IPS-20b (cell line): ENCODE measurements at regions not wholly inside any gene's neighbourhood (a gene's known extent, or its start where the extent isn't known, plus 50 kb on each side); places are given as distances from the start of the nearest gene placed in this dataset.

Experiments used
- H3K27ac ChIP-seq: one replicate; pipeline ENCODE4 v1.5.1; 2013; ENCODE audit warnings: low read length
- H3K27me3 ChIP-seq: 2 replicates; pipeline ENCODE4 v1.6.1; 2013; ENCODE audit warnings: mild to moderate bottlenecking, low read length, inconsistent platforms; ENCODE audit not compliant: insufficient read depth
- H3K36me3 ChIP-seq: 2 replicates; pipeline ENCODE4 v1.6.1; 2013; ENCODE audit warnings: low read depth, mild to moderate bottlenecking, inconsistent platforms, low read length, moderate library complexity; ENCODE audit not compliant: insufficient read depth
- H3K4me1 ChIP-seq: 2 replicates; pipeline ENCODE4 v1.6.1; 2013; ENCODE audit warnings: mild to moderate bottlenecking, control low read depth, inconsistent platforms, low read length, moderate library complexity; ENCODE audit not compliant: insufficient read depth
- H3K4me3 ChIP-seq: 2 replicates; pipeline ENCODE4 v1.5.1; 2013; ENCODE audit warnings: mild to moderate bottlenecking, low read length, inconsistent platforms
- H3K9ac ChIP-seq: 2 replicates; pipeline ENCODE4 v1.6.1; 2013; ENCODE audit warnings: low read depth, mild to moderate bottlenecking, inconsistent platforms, low read length, moderate library complexity
- H3K9me3 ChIP-seq: 2 replicates; pipeline ENCODE4 v1.6.1; 2013; ENCODE audit warnings: mild to moderate bottlenecking, low read depth, low read length, inconsistent platforms; ENCODE audit not compliant: insufficient read depth

DNA sequence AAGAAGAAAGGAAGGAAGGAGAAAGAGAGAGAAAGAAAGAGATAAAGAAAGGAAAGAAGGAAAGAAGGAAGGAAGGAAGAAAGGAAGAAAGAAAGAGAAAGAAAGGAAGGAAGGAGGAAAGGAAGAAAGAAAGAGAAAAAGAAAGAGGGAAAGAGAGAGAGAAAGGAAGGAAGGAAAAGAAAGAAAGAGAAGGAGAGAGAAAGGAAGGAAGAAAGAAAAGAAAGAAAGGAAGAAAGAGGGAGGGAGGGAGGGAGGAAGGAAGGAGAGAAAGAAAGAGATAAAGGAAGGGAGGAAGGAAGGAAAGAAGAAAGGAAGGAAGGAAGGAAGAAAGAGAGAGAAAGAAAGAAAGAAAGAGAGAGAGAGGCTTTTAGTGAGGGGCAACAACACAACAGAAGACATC is 135.1 kb upstream of the VSTM2B start:
- peaks cover 3% of the 10 kb centered on the region; the same call in 1 of the 2 replicates for H3K27me3 ChIP-seq
- H3K4me1 ChIP-seq, result peaks cover 9% of the 10 kb centered on the region; the same call in 1 of the 2 replicates
- no peaks in the 10 kb centered on the region for H3K36me3 ChIP-seq

DNA sequence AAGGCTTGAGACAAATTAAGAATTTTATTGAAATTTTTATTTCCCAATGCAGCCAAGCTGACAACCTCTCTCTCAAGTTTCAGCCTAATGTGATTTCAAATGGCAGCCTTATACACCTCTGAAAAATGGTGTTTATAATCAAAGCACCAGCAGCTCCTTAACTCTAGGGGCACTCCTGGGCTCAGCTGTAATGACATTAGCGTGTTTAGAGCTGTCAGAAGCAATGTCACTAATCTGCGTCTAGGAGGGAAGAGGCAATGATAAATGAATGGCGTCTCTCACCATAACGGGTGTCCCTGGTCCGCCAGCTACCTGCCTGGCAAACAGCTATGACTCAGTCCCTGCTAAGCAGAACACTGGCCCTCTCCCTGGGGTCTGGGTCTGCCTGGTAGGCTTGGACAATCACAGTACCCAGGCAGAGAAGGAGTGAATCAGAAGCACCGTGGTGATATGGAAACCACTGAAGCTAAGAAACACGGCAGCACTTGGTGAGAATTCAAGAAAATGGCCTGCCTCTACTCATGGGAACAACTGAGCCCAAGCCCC is 131.8 kb upstream of the VSTM2B start:
- no peak overlapping the region for H3K27ac ChIP-seq
- H3K4me1 ChIP-seq, result peaks cover 9% of the 10 kb centered on the region; the same call in 1 of the 2 replicates
- H3K27me3 ChIP-seq, result peaks cover 9% of the 10 kb centered on the region; the same call in 1 of the 2 replicates

More for the DNA sequence above, 135.1 kb upstream of the VSTM2B start:
- Histone ChIP-seq H3K4me3 (no peak overlapping the region), H3K27ac (no peak overlapping the region), H3K9me3 (peaks cover 4% of the 10 kb centered on the region; the same call in 1 of the 2 replicates), H3K9ac (no peak overlapping the region)

DNA sequence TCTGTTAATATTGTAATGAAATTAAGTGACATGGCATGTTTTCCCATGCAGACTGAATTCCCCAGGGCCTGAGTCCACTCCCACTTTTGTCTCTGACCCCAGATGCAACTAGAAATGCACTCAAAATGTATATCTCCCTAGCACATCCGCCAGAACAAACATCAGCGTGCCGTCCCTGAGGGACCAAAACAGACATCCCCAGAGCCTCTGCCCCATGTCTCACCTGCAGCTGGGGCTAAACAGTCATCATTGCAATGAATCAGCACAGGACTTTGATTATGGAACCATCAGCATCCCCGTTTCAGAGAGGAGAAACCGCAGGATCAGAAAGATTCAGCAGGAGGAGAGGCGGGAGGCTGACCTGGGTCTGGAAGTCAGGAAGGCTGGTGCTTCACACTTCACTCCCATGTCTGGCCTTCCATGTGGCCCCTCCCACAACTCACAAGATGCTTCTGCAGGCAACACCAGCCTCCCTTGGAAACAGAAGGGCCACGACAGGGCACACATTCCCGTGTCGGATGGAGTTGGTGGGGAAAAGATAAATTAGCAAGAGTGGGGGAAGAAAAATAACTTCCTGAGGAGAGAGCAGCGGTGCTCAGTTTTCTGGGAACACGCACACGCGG is 130.6 kb upstream of the VSTM2B start:
- Histone ChIP-seq H3K9ac (no peak overlapping the region), H3K27me3 (peaks cover 13% of the 10 kb centered on the region; the same call in 1 of the 2 replicates), H3K4me1 (peaks cover 13% of the 10 kb centered on the region; the same call in 1 of the 2 replicates), H3K36me3 (no peaks in the 10 kb centered on the region), H3K4me3 (no peak overlapping the region), H3K27ac (no peak overlapping the region), H3K9me3 (peaks cover 4% of the 10 kb centered on the region; the same call in 1 of the 2 replicates)

More for the DNA sequence above, 131.8 kb upstream of the VSTM2B start:
- Histone ChIP-seq H3K4me3 (no peak overlapping the region), H3K9ac (no peak overlapping the region), H3K9me3 (peaks cover 4% of the 10 kb centered on the region; the same call in 1 of the 2 replicates), H3K36me3 (no peaks in the 10 kb centered on the region)

DNA sequence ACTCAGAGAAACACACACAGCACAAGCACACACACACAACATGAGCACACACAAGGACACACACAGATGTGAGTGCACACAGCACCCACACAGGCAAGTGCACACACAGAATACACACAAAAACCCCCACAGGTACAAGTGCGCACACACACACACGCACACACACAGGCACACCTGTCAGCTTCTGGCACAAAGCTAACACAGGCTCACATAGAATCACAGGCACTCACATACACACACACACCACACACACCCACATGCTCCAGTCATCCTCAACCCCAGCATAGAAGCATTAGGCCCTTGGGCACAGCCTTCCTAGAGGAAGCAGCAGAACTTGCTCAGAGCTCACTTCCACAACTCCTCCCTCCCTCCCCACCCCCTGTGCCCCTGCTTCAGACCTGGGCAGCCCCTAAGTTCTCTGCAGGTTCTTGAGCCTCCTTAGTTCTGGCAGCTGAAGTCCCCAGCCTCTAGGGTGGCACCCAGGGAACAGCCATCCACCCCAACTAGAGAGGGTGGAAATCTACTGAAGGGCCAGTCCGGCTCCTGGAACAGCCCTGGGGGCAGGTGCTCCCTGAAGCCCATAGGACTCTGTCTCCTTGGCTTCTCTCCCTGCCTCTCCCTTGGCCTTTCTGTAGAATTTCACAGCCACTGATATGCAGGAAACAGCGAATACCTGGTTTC is 129.9 kb upstream of the VSTM2B start:
- H3K36me3 ChIP-seq, result no peaks in the 10 kb centered on the region
- H3K27me3 ChIP-seq, result peaks cover 13% of the 10 kb centered on the region; the same call in 1 of the 2 replicates
- peaks cover 13% of the 10 kb centered on the region; the same call in 1 of the 2 replicates for H3K4me1 ChIP-seq
- no peak overlapping the region for H3K4me3 ChIP-seq
- no peak overlapping the region for H3K9ac ChIP-seq
- H3K9me3 ChIP-seq, result peaks cover 4% of the 10 kb centered on the region; the same call in 1 of the 2 replicates
- H3K27ac ChIP-seq, result no peak overlapping the region

DNA sequence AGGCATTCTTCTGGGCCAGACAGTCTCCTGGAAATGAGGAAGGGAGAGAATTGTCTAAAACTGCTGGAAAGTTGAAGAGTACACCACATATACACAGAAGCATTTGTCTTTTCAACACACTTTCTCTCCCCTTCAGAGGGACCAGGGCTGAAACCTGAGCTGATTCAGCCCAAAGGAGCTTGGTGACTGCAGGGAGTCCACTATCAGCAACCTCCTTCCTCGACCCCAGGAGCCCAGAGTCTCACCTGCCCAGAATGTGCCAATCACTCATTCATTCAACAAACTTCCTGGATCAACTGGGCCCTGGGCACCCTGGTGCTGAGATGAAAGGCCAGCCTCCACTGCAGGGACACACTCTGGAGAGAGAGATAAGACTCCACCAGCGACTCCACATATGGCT is 128.9 kb upstream of the VSTM2B start:
- Histone ChIP-seq H3K27me3 (peaks cover 13% of the 10 kb centered on the region; the same call in 1 of the 2 replicates), H3K4me1 (peaks cover 13% of the 10 kb centered on the region; the same call in 1 of the 2 replicates)

DNA sequence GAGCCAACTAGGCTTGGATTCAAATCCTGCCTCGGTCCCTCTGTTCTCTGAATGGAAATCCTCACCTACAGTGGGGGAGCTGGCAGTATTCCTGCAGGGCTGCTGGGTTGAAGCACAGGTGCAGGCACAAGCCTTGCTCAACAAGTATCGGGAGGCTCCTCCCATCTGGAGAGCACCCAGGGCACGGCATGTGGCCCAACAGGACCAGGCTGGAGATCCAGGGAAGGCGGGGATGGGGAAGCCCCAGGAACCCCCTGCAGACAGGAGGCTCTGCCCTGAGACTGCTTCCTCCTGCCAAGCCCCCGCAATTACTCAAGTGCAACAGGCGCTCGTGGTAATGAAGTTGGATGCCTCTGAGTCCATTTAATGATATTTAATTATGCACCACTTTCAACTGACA is 128.0 kb upstream of the VSTM2B start:
- H3K36me3 ChIP-seq, result no peaks in the 10 kb centered on the region
- H3K9ac ChIP-seq, result no peak overlapping the region
- peaks cover 13% of the 10 kb centered on the region; the same call in 1 of the 2 replicates for H3K4me1 ChIP-seq
- no peak overlapping the region for H3K27ac ChIP-seq
- H3K9me3 ChIP-seq, result no peaks in the 10 kb centered on the region
- peaks cover 13% of the 10 kb centered on the region; the same call in 1 of the 2 replicates for H3K27me3 ChIP-seq
- no peak overlapping the region for H3K4me3 ChIP-seq

More for the DNA sequence above, 128.9 kb upstream of the VSTM2B start:
- Histone ChIP-seq H3K36me3 (no peaks in the 10 kb centered on the region), H3K9ac (no peak overlapping the region; the same call in 1 of the 2 replicates), H3K9me3 (no peaks in the 10 kb centered on the region), H3K27ac (no peak overlapping the region), H3K4me3 (no peak overlapping the region)

DNA sequence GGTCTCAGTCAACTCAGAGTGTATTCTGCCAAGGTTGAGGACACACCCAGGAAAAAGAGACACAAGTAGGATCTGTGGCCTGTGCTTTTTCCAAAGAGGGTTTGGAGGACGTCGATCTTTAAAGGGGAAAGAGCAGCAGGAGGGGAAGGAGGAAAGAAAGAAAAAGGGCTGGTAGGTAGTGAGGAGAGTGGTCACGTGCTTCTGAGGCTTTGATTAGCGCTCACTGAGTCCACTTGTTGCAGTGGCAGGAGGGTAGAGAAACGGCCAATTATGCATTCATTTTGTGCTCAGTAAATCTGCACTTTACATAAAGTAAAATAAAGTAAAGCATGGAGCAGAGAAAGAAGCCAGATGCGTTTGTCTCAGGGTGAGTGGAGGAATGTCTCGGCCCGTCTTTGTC is 126.0 kb upstream of the VSTM2B start:
- Histone ChIP-seq H3K4me3 (no peak overlapping the region), H3K27ac (no peak overlapping the region), H3K9ac (no peak overlapping the region), H3K4me1 (peaks cover 4% of the 10 kb centered on the region; the same call in 1 of the 2 replicates), H3K36me3 (no peaks in the 10 kb centered on the region), H3K27me3 (peaks cover 28% of the 10 kb centered on the region; the same call in 1 of the 2 replicates), H3K9me3 (no peaks in the 10 kb centered on the region)

DNA sequence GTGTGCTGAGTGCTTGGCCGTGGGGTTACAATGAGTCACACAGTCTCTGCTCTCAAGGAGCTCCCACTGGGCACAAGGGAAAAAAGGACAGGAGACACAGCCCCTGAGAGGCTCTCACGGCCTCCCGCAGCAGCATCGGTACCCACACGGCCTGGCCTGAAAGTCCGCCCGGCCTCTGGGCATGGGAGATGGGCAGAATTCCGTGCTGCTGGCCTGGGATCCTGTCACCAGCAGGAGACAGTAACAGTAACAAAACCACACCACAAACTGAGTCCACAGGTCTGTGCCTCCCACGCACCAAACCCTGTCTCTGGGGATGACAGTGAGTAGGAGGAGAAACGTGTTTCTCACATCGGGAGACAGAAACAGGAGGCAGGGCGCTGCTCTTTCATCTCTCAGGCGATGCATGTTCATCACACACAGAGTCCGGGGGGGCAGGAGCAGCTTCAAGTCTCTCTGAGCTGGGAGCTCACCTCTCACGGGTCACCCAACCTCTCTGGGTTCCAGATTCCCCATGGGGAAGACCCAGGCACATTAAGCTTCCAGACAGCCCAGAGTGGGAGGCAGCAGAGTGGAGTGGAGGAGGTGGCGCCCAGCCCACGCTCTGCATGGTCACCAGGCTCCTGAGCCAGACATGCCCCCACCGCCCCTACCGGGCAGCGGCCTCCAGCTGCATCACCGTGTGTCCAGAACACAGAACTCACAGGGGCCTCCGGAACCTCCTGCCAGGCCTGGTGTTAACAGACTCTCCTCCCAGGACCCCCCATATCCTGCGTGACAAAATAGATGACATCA is 124.7 kb upstream of the VSTM2B start:
- Histone ChIP-seq H3K27ac (no peak overlapping the region), H3K36me3 (no peaks in the 10 kb centered on the region), H3K9me3 (no peaks in the 10 kb centered on the region), H3K27me3 (peaks cover 28% of the 10 kb centered on the region; the same call in 1 of the 2 replicates), H3K4me1 (peaks cover 4% of the 10 kb centered on the region; the same call in 1 of the 2 replicates), H3K4me3 (no peak overlapping the region), H3K9ac (no peak overlapping the region)

DNA sequence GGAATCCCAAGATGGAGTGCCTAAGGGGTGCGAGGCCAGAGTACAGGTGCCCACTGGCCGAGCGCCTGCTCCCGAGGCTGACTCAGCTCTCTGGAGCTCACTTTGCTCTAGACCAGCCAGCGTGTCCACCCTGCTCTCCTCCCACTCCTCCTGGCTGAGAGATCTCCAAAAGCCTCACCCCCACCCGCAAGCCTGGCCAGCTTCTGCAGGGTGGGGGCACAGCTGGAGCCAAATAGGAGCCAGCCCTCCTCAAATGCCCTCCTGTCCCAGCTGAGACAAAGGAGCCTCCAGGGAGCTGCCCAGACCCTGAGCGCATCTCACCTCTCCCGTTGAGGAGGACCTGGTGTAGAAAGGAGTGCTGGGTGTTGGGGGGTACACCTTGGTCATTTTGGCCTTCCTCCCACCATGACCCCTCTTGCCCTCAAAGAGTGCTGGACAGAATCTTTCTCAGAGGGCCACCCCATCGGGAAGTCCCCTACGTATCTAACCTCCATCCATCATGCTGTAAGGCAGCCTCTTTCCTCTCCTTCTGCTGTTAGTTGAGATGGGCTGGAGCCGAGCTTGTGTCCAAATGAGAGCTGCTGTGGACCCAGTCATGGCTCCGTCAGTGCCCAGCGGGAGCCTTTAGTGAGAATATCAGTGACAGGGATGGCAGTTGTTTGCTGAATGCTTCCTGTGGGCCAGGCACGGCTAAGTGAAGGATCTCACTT is 123.9 kb upstream of the VSTM2B start:
- Histone ChIP-seq H3K27ac (no peak overlapping the region), H3K9me3 (no peaks in the 10 kb centered on the region), H3K4me1 (peaks cover 4% of the 10 kb centered on the region; the same call in 1 of the 2 replicates), H3K27me3 (peaks cover 28% of the 10 kb centered on the region; the same call in 1 of the 2 replicates), H3K36me3 (no peaks in the 10 kb centered on the region), H3K9ac (no peak overlapping the region), H3K4me3 (no peak overlapping the region)

DNA sequence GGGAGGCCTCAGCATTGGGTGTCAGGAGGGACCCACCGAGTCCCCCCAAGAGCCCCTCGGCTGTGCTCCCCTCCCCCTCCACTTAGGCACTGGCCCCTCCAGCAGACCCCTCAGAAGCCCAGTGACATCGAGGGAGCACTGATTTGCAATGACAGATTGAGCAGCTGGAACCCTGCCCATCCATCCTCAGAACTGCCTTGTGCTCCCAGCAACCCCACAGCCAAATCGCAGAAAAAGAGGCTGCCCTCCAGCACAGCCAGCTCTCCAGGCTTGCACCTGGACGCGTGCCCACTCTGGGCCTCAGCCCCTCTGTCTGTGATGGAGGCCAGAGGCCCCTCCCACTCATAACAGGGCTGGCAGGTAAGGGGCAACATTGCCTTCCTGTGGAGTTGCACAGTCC is 123.2 kb upstream of the VSTM2B start:
- no peaks in the 10 kb centered on the region for H3K9me3 ChIP-seq
- H3K27ac ChIP-seq, result no peak overlapping the region
- peaks cover 28% of the 10 kb centered on the region; the same call in 1 of the 2 replicates for H3K27me3 ChIP-seq
- peaks cover 4% of the 10 kb centered on the region; the same call in 1 of the 2 replicates for H3K4me1 ChIP-seq
- no peaks in the 10 kb centered on the region for H3K36me3 ChIP-seq
- H3K4me3 ChIP-seq, result no peak overlapping the region
- no peak overlapping the region for H3K9ac ChIP-seq
